Small intestine (tissue), 7 donors: ENCODE measurements at regions not wholly inside any gene's neighbourhood (a gene's known extent, or its start where the extent isn't known, plus 50 kb on each side); places are given as distances from the start of the nearest gene placed in this dataset.

Source experiments
- DNase-seq, 2 donors: peaks; one replicate each; pipeline versions ENCODE4 v3.0.0 to v3.0.0-alpha.2; 2013
- FAIRE-seq: peaks from 2 replicates; lab custom pipeline; 2012; peaks lifted over from hg19 to GRCh38; lab: Jason Lieb, UNC
- H3K27ac ChIP-seq, 3 donors: one replicate each; pipeline ENCODE4 v1.5.1; 2013; ENCODE audit warnings: low read length in 2 of 3, mild to moderate bottlenecking in 2 of 3, control low read depth in 1 of 3, inconsistent platforms in 1 of 3, low read depth in 1 of 3, moderate library complexity in 1 of 3
- H3K27me3 ChIP-seq, 3 donors: one replicate each; pipeline ENCODE4 v1.6.1; 2013; ENCODE audit warnings: low read length in 3 of 3, inconsistent platforms in 1 of 3; ENCODE audit not compliant: control insufficient read depth in 3 of 3, insufficient read depth in 3 of 3
- H3K36me3 ChIP-seq, 3 donors: one replicate each; pipeline ENCODE4 v1.6.1; 2013; ENCODE audit warnings: low read length in 3 of 3, inconsistent platforms in 1 of 3, low read depth in 1 of 3, mild to moderate bottlenecking in 1 of 3, moderate library complexity in 1 of 3; ENCODE audit not compliant: control insufficient read depth in 3 of 3, insufficient read depth in 2 of 3
- H3K4me1 ChIP-seq, 3 donors: one replicate each; pipeline ENCODE4 v1.6.1; 2013; ENCODE audit warnings: low read length in 2 of 3, inconsistent platforms in 1 of 3, low read depth in 1 of 3, mild to moderate bottlenecking in 1 of 3, moderate library complexity in 1 of 3; ENCODE audit not compliant: control insufficient read depth in 3 of 3, insufficient read depth in 2 of 3
- H3K4me3 ChIP-seq, 3 donors: one replicate each; pipeline ENCODE4 v1.5.1; 2013; ENCODE audit warnings: low read length in 3 of 3, control low read depth in 1 of 3, inconsistent platforms in 1 of 3, low read depth in 1 of 3, mild to moderate bottlenecking in 1 of 3, moderate library complexity in 1 of 3
- H3K9me3 ChIP-seq, 2 donors: one replicate each; pipeline ENCODE4 v1.6.1; 2013; ENCODE audit warnings: low read depth in 1 of 2, low read length in 1 of 2; ENCODE audit not compliant: control insufficient read depth in 2 of 2, insufficient read depth in 1 of 2
- WGBS, 3 donors: extraction: QIAGEN DNeasy Blood & Tissue Kit; methylation state at CpG; one replicate each; pipeline ENCODE4 v1.1.7; 2013; 5-methylcytosine and 5-hydroxymethylcytosine counted together
- donor health status: healthy with polysubstance abuse.
- donor health status: control.
- donor health status: control.
- donor health status: Bipolar disorder and iron deficiency.
- donor health status: healthy.

- DNase-seq: no peak
- no peaks in the 10 kb centered on the region for H3K36me3 ChIP-seq
- 75 to 88% (median 83%) methylated on average over 8 of the region's 8 CpGs for WGBS, 3 donors
- no peak overlapping the region for H3K27ac ChIP-seq
- no peak overlapping the region for H3K4me3 ChIP-seq
- peaks cover 0 to 6% of the 10 kb centered on the region in 2 donors for H3K9me3 ChIP-seq
- FAIRE-seq: no peak
- H3K4me1 ChIP-seq: peaks cover 0 to 3% (median 0%) of the 10 kb centered on the region in 3 donors
- H3K27me3 ChIP-seq: no peaks in the 10 kb centered on the region
These were observed 385.3 kb upstream of the SMIM21 start for GRCh38 chr18:75812761-75813160.

GRCh38 chr18:75810961-75811551 is 383.6 kb upstream of the SMIM21 start:
- Histone ChIP-seq H3K36me3 (no peaks in the 10 kb centered on the region), H3K9me3 (no peaks in the 10 kb centered on the region), H3K27ac (no peak overlapping the region), H3K4me1 (peaks cover 0 to 3% (median 0%) of the 10 kb centered on the region in 3 donors), H3K4me3 (no peak overlapping the region), H3K27me3 (no peaks in the 10 kb centered on the region)
- whole genome bisulfite sequencing, 3 donors: 46 to 47% (median 46%) methylated on average over 5 of the region's 5 CpGs
- no peak for FAIRE-seq
- DNase-seq: no peak

DNA sequence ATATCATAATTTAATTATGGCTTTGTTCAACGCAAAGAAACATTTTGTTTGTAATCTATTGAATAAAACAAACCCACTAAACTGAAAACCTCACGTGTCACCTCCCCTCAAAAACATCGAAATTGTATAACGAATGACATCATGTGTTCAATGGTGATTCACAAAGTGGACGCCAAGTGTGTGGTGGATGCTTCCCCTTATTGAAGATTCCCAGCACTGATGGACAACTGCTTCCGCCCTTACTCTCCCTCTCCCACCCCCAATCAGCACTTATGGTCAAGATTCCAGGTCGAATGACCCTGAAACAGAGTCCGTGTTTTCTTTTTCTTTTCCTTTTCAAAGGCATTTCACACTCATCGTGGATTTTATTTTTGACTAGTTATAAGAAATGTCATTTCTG is 383.0 kb upstream of the SMIM21 start:
- FAIRE-seq: no peak
- no peak overlapping the region for H3K27ac ChIP-seq
- no peaks in the 10 kb centered on the region for H3K27me3 ChIP-seq
- H3K9me3 ChIP-seq: no peaks in the 10 kb centered on the region
- DNase-seq: no peak
- H3K4me3 ChIP-seq: no peak overlapping the region
- H3K4me1 ChIP-seq: peaks cover 0 to 3% (median 0%) of the 10 kb centered on the region in 3 donors
- 65 to 71% (median 68%) methylated on average over 9 of the region's 9 CpGs for WGBS, 3 donors
- H3K36me3 ChIP-seq: no peaks in the 10 kb centered on the region

- 5 to 33% (median 11%) methylated on average over 6 of the region's 6 CpGs for WGBS, 3 donors
- Histone ChIP-seq H3K27ac (no peak overlapping the region), H3K9me3 (no peaks in the 10 kb centered on the region), H3K36me3 (no peaks in the 10 kb centered on the region), H3K27me3 (no peaks in the 10 kb centered on the region), H3K4me1 (peaks cover 0 to 3% (median 0%) of the 10 kb centered on the region in 3 donors), H3K4me3 (no peak overlapping the region)
- DNase-seq: peak; percentile 5 to 52
- no peak for FAIRE-seq
These were observed 382.4 kb upstream of the SMIM21 start for GRCh38 chr18:75809926-75810255.

- Histone ChIP-seq H3K36me3 (no peaks in the 10 kb centered on the region), H3K4me3 (no peak overlapping the region), H3K27ac (no peak overlapping the region), H3K27me3 (no peaks in the 10 kb centered on the region), H3K9me3 (no peaks in the 10 kb centered on the region), H3K4me1 (peaks cover 0 to 3% (median 0%) of the 10 kb centered on the region in 3 donors)
- 47 to 61% (median 54%) methylated on average over 20 of the region's 20 CpGs for WGBS, 3 donors
- FAIRE-seq (no peak), DNase-seq (peak; percentile 3 to 28)
These were observed 381.8 kb upstream of the SMIM21 start for GRCh38 chr18:75809151-75809925.

GRCh38 chr18:75805265-75805664 is 377.8 kb upstream of the SMIM21 start:
- H3K27ac ChIP-seq: no peak overlapping the region
- peaks cover 0 to 3% (median 0%) of the 10 kb centered on the region in 3 donors for H3K4me1 ChIP-seq
- 55 to 81% (median 81%) methylated on average over 3 of the region's 3 CpGs for WGBS, 3 donors
- DNase-seq (no peak), FAIRE-seq (no peak)
- H3K36me3 ChIP-seq: no peaks in the 10 kb centered on the region
- no peaks in the 10 kb centered on the region for H3K27me3 ChIP-seq
- no peaks in the 10 kb centered on the region for H3K9me3 ChIP-seq
- no peak overlapping the region for H3K4me3 ChIP-seq

- no peak for FAIRE-seq
- H3K9me3 ChIP-seq: no peaks in the 10 kb centered on the region
- 31 to 64% (median 53%) methylated on average over 5 of the region's 5 CpGs for WGBS, 3 donors
- no peak overlapping the region for H3K27ac ChIP-seq
- no peaks in the 10 kb centered on the region for H3K36me3 ChIP-seq
- H3K4me1 ChIP-seq: no peaks in the 10 kb centered on the region
- no peak overlapping the region for H3K4me3 ChIP-seq
- H3K27me3 ChIP-seq: no peaks in the 10 kb centered on the region
- no peak for DNase-seq
These were observed 375.2 kb upstream of the SMIM21 start for GRCh38 chr18:75802681-75803080.

GRCh38 chr18:75801178-75801577 is 373.7 kb upstream of the SMIM21 start:
- no peaks in the 10 kb centered on the region for H3K4me1 ChIP-seq
- no peaks in the 10 kb centered on the region for H3K9me3 ChIP-seq
- 88 to 92% (median 89%) methylated on average over 12 of the region's 12 CpGs for WGBS, 3 donors
- no peak for FAIRE-seq
- no peaks in the 10 kb centered on the region for H3K27me3 ChIP-seq
- H3K4me3 ChIP-seq: no peak overlapping the region
- H3K27ac ChIP-seq: no peak overlapping the region
- no peak for DNase-seq
- H3K36me3 ChIP-seq: no peaks in the 10 kb centered on the region
